ENCODE measurements at regions not wholly inside any gene's neighbourhood (a gene's known extent, or its start where the extent isn't known, plus 50 kb on each side); places are given as distances from the start of the nearest gene placed in this dataset.

DNA sequence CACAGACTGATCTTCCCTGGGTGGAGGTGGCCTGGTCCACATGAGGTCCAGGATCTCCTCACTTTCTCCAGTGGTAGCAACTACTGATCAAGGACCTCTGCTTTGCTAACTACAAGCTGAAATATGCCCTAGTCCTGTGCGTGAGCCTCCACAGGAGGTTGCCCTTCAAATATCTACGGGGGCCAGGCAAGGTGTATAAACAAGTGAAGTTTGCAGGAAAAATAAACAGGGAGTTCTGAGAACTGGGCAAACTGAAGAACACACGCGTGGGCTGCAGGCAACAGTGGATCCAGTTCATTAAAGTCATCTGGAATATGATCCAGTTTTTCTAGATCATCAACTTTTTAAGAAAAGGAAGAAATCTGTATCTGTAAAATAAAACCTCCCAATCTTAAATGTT lies 167.5 kb upstream of the NR3C1 start:
- no peak for DNase-seq (ENCODE audit: low read depth in 4 of 4, low spot score in 3 of 4)

DNA sequence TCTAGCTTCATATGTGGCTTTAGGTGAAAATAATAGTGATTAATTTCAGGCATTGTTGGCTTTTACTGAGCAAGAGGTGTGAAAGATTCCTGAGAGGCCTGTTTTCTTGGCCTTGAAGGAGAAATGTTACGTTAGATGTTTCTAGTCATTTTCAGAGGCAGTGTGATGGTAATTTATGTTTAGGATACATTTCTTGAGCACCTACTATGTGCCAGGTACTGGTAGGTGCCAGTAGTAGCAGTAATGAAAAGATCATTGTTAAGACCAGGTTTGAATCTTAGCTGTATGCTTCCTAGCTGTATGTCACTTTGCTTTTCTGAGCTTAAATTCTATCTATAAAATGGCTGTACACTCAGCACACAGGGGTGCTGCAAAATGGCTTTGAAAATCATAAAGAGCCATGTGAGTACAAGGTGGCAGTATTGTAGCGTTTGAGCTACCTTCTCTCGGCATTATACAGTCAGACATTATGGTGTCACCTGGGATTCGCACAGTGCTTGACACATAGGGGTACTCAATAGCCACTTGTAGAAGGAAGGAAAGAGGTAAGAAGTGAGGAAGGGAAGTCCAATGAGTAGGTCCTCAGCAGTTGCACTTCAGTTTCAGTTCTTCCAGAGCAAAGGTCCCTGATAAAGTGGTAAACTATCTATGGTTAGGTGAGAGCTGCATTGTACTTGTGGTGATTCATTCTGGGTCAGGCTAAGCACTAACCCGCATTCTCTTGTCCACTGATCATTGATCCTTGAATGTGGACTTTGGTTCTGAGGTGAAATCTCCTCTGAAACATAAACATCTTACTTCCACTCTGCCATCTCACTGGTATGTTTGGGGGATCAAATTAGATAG lies 166.5 kb upstream of the NR3C1 start:
- no peak for DNase-seq (ENCODE audit: low read depth in 4 of 4, low spot score in 3 of 4)

DNA sequence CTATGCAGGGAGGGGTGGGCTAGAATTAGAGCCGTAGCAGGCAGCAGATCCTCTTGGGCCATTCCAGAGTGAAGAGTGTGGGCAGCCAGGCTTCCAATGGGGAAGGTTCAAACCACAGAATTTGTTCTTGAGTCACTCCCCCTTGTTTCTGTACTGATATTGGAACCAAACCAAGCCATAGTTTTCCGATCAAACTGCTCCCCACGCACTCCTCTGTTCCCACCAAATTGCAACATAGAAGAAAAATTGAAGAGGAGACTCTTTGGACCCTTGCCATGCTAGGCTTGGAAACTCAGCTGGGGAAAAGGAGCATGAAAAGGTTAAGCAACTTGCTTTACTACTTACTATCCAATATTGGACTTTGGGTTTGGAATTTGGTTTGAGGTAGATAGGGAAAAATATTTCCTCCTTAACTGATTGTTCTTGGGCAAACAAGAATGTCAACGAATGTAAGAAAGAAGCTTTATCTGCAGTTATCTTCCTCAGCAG lies 165.8 kb upstream of the NR3C1 start:
- no peak for DNase-seq (ENCODE audit: low read depth in 4 of 4, low spot score in 3 of 4)

DNA sequence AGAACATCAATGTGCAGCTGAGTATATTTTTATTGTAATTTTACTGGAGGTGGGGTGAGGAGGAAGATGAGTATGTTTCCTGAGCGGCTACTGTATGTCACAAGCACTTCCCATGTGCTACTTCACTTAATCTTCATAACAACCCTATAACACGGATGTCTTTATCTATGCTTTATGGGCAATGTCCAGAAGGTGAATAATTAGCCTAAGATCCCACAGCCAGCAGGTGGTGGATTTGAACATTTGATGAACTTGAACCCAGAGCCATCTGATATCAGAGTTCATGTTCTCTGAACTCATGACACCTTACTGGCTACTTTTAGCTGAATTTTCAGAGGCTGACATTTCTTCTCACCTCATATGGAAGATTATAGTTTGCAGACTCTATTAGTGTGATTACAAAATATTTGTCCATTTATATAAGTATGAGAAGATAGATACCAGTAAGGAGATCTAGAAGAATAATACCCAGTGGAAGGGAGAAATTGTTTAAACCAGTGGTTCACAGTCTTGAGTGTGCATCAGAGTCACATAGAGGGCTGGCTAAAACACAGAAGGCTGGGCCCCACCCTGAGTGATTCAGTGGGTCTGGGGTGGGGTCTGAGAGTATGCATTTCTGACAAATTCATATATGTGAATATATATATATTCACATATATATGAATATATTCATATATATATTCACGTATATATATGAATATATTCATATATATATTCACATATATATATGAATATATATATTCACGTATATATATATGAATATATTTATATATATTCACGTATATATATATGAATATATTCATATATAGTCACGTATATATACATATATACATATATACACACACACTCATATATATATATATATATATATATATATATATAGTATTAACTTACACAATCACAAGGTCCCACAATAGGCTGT lies 164.4 kb upstream of the NR3C1 start:
- DNase-seq (ENCODE audit: low read depth in 4 of 4, low spot score in 3 of 4) = no peak

DNA sequence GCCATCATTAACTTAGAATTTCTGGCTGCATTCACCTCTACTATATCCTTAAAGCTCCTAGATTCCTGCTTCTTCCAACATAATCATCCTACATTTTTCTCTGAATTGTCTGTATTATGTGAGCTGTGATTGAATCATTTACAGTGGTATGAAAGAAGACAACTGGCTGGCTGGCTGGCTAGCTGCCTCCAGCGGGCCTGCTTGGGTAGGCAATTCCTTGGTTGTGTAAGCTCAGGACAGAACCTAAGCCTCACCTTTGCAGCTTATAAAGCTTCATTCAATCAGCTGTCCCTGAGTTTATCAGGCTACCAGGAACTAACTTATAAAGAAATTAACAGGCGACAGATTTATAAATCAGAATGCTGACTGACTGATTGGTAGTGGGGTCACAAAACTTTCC lies 162.7 kb upstream of the NR3C1 start:
- DNase-seq (ENCODE audit: low read depth in 4 of 4, low spot score in 3 of 4) = no peak

DNA sequence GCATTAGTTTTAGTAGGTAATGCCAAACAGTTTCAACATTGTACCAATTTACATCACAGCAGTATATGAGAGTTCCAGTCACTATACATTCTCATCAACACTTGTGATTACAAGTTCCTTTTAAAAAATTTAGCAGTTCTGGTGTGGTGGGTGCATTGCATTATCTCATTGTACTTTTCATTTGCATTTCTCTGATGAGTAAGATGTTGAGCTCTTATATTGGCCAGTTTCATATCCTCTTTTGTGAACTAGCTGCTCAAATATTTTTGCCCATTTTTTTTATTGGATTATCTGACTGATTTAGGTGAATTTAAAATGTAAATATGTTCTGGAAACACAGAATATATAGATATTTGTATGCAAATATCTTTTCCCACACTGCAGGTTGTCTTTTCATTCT lies 160.9 kb upstream of the NR3C1 start:
- DNase-seq (ENCODE audit: low read depth in 4 of 4, low spot score in 3 of 4) = no peak

DNA sequence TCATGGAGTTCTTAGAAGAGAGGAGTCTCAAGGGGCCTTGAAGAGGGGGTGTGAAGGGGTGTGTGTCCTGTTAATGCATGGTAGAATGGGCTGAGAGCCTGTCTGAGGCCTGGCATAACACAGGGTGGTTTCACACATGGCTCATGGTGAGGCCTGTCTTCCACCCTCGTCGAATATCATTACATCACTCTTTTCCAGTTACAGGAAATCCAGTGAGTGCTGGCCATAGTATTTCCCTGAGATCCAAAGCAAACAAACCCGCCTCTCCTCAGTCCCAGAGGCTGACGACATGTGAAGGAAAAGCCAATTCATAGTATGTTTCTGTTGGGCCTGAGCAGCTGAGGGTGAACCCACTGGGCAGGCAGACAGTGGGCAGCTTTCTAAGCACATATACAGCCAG lies 159.4 kb upstream of the NR3C1 start:
- no peak for DNase-seq (ENCODE audit: low read depth in 4 of 4, low spot score in 3 of 4)

DNA sequence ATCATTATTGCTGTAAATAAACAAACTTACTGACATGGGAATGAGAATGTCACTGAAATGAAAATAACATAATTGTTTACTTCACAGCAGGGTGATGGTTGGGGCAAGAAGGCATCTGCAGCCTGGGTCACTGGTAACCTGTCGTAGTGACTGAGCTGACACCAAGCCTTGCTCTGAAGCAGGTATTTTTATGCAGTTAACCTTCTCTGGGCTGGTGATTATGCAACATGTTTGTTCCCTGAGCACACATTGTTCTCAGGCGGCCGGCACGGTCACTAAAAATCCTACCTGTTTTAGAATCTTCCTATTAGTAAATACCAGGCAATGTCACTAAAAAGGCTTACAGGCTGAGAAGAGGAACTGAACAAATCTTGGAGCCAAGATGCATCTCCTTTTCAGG lies 157.7 kb upstream of the NR3C1 start:
- no peak for DNase-seq (ENCODE audit: low read depth in 4 of 4, low spot score in 3 of 4)

DNA sequence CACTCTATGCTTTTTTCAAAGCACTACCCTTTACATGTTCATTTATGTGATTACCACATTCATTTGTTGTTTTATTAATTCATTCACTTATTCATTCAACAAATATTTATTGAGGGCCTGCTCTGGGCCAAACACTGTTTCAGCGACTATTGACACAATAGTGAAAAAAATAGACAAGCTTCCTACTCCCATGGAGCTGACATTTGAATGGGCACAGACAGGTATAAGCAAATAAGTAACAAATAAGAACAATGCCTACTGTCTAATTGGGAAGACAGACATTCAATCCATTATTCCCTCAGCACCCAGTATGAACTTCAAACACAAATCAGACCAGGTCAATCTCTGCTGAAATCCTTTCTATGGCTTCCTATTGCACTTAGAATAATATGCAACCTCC lies 156.9 kb upstream of the NR3C1 start:
- no peak for DNase-seq (ENCODE audit: low read depth in 4 of 4, low spot score in 3 of 4)

DNA sequence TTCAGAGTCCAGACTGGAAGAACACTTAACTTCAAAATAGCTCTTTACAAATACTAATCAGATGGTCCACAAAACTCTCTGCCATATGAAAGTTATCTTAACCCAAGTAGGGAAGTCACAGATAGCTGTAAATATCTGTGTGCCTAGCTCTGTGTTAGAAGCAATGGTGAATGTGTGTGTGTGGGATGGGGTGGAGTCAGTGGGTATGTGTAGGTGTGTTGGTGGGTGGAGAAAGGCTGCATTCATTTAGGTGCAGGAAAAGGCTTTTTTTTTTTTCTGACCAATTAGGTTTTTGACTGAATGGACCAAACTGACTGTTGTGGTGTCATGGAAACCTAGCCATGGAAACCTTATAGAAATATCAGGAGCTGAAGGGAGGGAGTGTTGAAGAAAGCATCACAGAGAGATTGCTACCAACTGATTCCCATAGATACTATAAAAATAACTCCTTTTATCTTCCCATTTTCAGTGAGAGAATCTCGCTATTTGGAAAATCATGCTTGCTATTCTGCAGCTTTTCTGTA lies 156.2 kb upstream of the NR3C1 start:
- DNase-seq (ENCODE audit: low read depth in 4 of 4, low spot score in 3 of 4) = no peak

DNA sequence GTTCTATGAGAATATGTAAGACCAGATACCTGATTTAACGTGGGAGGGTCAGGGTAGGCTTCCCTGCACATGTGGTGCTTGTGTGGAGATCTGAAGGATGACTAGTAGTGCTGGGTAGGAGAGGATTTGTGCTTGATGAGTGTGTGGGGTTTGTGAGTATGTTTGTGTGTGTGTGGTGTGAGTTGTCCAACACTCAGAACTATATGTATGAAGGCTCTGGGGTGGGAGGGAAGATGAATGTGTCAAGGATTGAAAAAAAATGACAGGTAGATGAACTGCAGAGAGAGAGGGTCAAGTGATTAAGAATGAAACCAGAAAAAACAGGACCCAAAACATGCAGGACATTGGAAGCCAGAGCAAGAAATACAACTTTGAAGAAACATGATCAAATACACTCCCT lies 154.6 kb upstream of the NR3C1 start:
- DNase-seq (ENCODE audit: low read depth in 4 of 4, low spot score in 3 of 4) = no peak

DNA sequence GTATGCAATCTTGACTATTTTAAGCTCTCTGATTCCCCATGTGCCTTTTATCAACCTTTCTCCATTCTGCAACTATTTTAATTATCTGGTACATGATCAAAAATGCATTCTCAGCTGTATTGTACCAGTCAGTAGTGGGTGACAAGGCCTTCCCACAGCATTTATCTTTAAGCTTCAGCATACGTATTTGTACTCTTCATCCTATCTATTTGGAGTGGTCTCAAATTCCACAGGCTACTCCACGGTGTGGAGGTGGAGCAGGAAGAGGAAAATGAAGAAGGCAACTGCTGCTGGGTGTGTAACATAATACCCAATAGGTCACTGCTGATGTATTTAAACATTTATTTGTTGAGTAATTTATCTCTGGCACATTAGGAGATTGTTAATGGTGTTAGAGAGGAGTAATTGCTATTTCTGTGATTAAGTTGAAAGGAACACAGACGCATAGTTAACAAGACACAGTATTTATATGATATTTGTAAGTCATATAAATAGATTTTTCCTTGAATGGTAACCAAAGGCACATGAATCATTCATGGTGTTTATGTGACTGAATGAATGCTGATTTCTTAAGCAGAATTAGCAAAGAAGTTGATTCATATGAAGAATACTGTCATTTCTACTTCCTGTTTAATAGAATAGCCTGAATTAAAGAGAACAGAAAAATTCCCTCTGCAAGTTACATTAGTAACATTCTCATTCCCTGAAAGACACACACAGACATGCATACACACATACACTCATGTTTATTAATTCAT lies 153.8 kb upstream of the NR3C1 start:
- DNase-seq (ENCODE audit: low read depth in 4 of 4, low spot score in 3 of 4) = no peak

DNA sequence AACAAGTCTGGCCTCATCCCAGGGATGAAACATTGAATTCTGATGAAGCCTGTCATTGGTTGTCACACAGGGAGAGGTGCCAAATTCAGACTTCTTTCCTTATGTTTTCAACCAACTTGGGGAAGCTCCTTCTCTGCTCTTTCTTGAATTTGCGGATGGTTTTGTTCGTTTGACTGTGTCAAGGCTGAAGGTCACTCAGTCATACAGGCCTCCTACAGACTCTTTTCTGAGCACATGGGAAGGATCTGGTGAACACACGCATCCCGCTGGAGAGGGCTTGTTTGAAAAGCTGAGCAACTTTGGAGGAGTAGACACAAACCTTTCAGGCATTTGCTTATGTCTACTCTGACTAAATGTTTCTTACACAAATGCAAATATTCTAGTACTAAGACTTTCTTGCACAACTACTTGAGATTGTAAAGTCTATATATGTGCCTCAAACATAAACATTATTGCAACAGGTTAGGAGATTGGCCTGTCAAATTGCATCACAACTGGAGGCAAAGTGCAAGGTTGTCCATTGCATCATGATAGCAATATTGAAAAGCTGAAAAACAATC lies 151.5 kb upstream of the NR3C1 start:
- no peak for DNase-seq (ENCODE audit: low read depth in 4 of 4, low spot score in 3 of 4)

DNA sequence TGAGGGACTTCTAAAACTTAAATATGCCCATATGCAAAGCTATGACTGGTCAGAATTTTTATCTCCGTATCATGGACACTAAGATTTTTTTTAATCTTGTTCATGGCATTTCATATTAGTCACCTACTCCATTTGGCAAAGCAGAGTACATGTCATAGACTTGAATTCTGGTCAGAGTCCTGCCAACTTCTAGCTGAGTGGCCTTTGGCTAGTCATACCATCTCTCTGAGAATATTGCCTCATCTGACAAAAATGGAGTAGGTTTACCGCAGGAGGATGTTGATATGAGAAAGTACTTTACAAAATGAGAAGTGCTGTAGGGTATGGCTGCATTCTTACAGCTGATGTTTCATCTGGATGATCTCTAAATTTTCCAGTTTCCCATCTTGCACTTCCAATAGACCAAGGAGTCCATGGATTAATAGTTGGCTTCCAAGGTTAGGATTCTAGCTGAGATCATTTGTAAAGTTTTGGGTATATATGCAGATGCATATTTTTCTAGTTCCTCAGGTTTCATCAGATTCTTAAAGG lies 150.8 kb upstream of the NR3C1 start:
- DNase-seq (ENCODE audit: low read depth in 4 of 4, low spot score in 3 of 4) = no peak

DNA sequence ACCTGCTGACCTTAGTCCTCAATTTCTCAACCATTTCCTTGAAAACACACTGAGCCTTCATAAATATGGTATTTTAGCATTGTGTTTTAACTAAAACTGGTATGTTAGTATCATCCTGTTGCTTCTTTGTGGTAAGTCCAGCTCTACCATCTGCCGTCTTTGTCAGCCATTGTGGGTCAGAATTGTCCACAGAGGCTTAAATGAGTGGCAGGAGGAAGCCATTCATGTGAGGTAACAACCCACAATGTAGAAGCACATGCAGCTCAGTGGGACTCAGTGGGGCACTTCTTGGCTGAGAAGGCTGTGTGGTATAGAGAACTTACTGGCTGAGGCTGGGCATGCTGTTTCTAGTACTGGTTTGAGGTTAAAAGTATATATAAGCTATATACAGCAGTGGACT lies 149.2 kb upstream of the NR3C1 start:
- no peak for DNase-seq (ENCODE audit: low read depth in 4 of 4, low spot score in 3 of 4)

DNA sequence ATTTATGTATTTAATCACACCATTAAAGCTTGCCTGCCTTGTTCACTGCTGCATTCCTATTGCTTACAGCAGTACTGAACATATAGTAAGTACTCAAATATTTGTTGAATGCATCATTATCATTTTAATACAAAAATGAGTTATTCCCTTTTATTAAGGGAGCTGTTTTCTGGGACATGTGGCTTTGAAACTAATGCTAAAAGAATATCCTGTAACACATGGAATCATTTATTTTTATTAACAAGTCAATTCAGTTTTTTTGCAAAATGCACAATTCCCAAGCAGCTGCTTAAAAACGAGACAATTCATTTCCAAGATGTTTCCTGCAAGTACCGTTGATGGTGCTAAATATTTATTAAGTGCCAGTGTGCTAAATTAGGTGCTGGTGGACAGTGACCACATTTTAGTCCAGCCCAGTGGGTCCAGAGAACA lies 148.3 kb upstream of the NR3C1 start:
- no peak for DNase-seq (ENCODE audit: low read depth in 4 of 4, low spot score in 3 of 4)

DNA sequence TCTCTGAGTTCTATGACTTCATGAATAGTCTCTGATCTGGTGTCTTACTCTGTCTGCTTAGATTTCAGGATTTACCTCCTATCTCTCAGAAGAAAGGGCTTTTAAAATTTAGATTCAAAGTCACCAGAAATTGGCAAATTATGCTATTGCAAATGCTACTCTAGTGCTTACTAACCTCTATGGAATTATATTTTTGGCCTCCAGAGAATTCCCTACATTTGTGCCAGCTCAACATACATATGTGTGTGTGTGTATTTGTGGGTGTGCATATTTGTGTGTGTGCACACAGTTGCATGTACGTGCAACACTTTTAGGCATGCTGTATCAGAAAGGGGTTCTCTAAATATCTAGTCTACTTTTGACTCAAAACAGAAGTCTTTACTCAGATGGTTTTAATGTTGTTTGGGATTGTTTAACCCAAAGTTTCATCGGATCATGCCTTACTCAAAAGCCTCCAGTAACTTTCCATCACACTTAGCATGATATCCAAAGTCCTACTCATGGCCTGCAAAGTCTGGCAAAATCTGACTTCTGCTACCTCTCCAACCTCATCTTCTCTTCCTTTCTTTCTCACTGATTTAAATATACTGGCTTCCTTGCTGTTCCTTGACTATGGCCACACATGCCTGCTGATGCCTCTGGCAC lies 147.6 kb upstream of the NR3C1 start:
- no peak for DNase-seq (ENCODE audit: low read depth in 4 of 4, low spot score in 3 of 4)

DNA sequence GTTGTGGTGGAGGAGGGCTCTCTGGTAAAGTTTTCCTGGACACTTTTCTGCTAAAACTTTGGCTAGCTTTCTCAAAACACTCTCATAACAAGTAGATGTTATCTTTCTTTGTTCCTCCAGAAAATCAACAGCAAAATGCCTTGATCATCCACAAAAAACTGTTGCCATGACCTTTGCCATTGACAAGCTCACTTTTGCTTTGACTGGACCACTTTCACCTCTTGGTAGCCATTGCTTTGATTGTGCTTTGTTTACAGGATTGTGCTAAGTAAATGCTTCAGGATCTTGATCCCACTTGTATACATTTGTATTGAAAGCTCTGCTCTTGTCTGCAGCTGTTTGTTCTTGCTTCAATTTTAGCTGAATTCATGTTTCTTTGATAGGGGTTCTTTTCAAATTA lies 143.9 kb upstream of the NR3C1 start:
- no peak for DNase-seq (ENCODE audit: low read depth in 4 of 4, low spot score in 3 of 4)

DNA sequence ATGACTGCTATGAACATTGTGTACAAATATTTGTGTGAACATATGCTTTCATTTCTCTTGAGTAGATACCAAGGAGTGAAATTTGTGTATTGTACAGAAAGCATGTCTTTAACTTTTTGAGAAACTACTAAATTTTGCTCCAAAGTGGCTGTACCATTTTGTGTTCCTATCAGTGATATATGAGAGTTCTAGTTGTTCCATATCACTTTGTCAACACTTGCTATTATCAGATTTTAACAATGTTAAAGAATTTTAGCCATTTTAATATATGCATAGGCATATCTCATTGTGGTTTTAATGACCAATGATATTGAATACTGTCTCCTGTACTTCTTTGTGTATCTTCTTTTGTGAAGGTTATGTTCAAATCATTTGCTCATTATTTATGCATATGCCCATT lies 142.9 kb upstream of the NR3C1 start:
- no peak for DNase-seq (ENCODE audit: low read depth in 4 of 4, low spot score in 3 of 4)

DNA sequence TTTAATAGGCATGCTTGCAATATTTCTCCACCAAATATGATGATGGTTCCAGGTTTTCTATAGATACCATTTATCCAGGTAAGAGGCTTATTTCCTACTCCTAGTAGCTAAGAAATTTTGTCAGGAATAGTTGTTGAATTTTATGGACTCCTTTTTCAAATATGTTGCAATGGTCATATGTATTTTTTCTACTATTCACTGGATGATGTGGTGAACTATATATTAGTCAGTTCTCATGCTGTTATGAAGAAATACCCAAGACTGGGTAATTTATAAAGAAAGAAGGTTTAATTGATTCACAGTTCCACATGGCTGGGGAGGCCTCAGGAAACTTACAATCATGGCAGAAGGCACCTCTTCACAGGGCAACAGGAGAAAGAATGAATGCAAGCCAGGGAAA lies 141.1 kb upstream of the NR3C1 start:
- DNase-seq (ENCODE audit: low read depth in 4 of 4, low spot score in 3 of 4) = no peak
